WTC11 (cell line): ENCODE measurements at regions not wholly inside any gene's neighbourhood (a gene's known extent, or its start where the extent isn't known, plus 50 kb on each side); places are given as distances from the start of the nearest gene placed in this dataset.

Experiments used
- ATAC-seq: fragments of 200-7000 bp; cut with Tn5 transposase; 2 replicates; pipeline ENCODE4 v1.10.0; 2021; ENCODE audit warnings: mild to moderate bottlenecking, moderate library complexity
- CTCF ChIA-PET: fragments of 300-600 bp; sonication (Branson Sonifier 250); formaldehyde crosslinking; loops from one replicate; lab custom pipeline; 2021; ENCODE audit warnings: antibody characterized with exemption; lab: Charles Lee
- POLR2A ChIA-PET: fragments of 350-600 bp; sonication (Branson Sonifier 250); formaldehyde crosslinking; loops from one replicate; lab custom pipeline; 2021; ENCODE audit warnings: antibody characterized with exemption; lab: Charles Lee
- DNase-seq: peaks from one replicate; pipeline ENCODE4 v3.0.0; 2021; ENCODE audit warnings: low spot score
- H3K27ac Mint-ChIP-seq: 2 replicates; pipeline ENCODE4 v1.8.0; 2021; ENCODE audit warnings: mixed read lengths
- H3K27me3 Mint-ChIP-seq: 2 replicates; pipeline ENCODE4 v1.8.0; 2021; ENCODE audit warnings: low read depth, mild to moderate bottlenecking, moderate library complexity, mixed read lengths
- H3K36me3 Mint-ChIP-seq: 2 replicates; pipeline ENCODE4 v1.8.0; 2021; ENCODE audit warnings: mixed read lengths
- H3K4me1 Mint-ChIP-seq: 2 replicates; pipeline ENCODE4 v1.8.0; 2022; ENCODE audit warnings: mixed read lengths
- H3K4me3 Mint-ChIP-seq: 2 replicates; pipeline ENCODE4 v1.8.0; 2021; ENCODE audit warnings: mild to moderate bottlenecking, moderate library complexity, mixed read lengths
- H3K9me3 Mint-ChIP-seq: 2 replicates; pipeline ENCODE4 v1.8.0; 2021; ENCODE audit warnings: mixed read lengths
- ATF1 ChIP-seq: sonication (generic); formaldehyde crosslinking; IDR thresholded peaks from 2 replicates; pipeline ENCODE4 v1.8.1; 2023; ENCODE audit warnings: mild to moderate bottlenecking, moderate library complexity, missing genetic modification reagents
- CTCF ChIP-seq: fragments of 200-600 bp; IDR thresholded peaks from 2 replicates; pipeline ENCODE4 v1.8.0; 2022; ENCODE audit warnings: antibody characterized with exemption
- EMX1 ChIP-seq: fragments of 250-450 bp; sonication (Bioruptor Pico); IDR thresholded peaks from 2 replicates; pipeline ENCODE4 v1.8.0; 2021; ENCODE audit warnings: mild to moderate bottlenecking
- FOXP1 ChIP-seq: sonication (generic); formaldehyde crosslinking; IDR thresholded peaks from 2 replicates; pipeline ENCODE4 v1.8.0; 2022; ENCODE audit warnings: missing genetic modification reagents, mild to moderate bottlenecking, moderate library complexity, borderline replicate concordance
- GABPB1 ChIP-seq: sonication (generic); formaldehyde crosslinking; IDR thresholded peaks from 2 replicates; pipeline ENCODE4 v1.8.1; 2023; ENCODE audit warnings: mild to moderate bottlenecking, missing genetic modification reagents
- IRF1 ChIP-seq: sonication (generic); formaldehyde crosslinking; IDR thresholded peaks from 2 replicates; pipeline ENCODE4 v1.8.0; 2023; ENCODE audit warnings: missing genetic modification reagents
- JAZF1 ChIP-seq: fragments of 250-450 bp; sonication (Bioruptor Pico); IDR thresholded peaks from 2 replicates; pipeline ENCODE4 v1.9.0; 2021; ENCODE audit warnings: moderate library complexity, mild to moderate bottlenecking, inconsistent platforms
- NR1H2 ChIP-seq: sonication (generic); formaldehyde crosslinking; IDR thresholded peaks from 2 replicates; pipeline ENCODE4 v1.9.0; 2021; ENCODE audit warnings: mild to moderate bottlenecking, moderate library complexity, missing genetic modification reagents
- SMAD4 ChIP-seq: sonication (generic); formaldehyde crosslinking; IDR thresholded peaks from 2 replicates; pipeline ENCODE4 v1.8.0; 2022; ENCODE audit warnings: mild to moderate bottlenecking, missing genetic modification reagents
- TP53 ChIP-seq: sonication (generic); formaldehyde crosslinking; IDR thresholded peaks from 2 replicates; pipeline ENCODE4 v1.8.1; 2023; ENCODE audit warnings: mild to moderate bottlenecking, missing genetic modification reagents
- USF1 ChIP-seq: sonication (generic); formaldehyde crosslinking; IDR thresholded peaks from 2 replicates; pipeline ENCODE4 v1.8.0; 2022; ENCODE audit warnings: mild to moderate bottlenecking, missing genetic modification reagents
- ZNF416 ChIP-seq: fragments of 250-450 bp; sonication (Bioruptor Pico); IDR thresholded peaks from 2 replicates; pipeline ENCODE4 v1.9.0; 2021; ENCODE audit warnings: mild to moderate bottlenecking, inconsistent platforms
- ZNF512 ChIP-seq: sonication (generic); formaldehyde crosslinking; IDR thresholded peaks from 2 replicates; pipeline ENCODE4 v1.8.1; 2022; ENCODE audit warnings: missing genetic modification reagents, borderline replicate concordance
- ZNF671 ChIP-seq: fragments of 250-450 bp; sonication (Bioruptor Pico); IDR thresholded peaks from 2 replicates; pipeline ENCODE4 v1.8.0; 2021; ENCODE audit warnings: mild to moderate bottlenecking
- TF ChIP-seq, protein P1 (sequence below): sonication (generic); formaldehyde crosslinking; IDR thresholded peaks from 2 replicates; pipeline ENCODE4 v1.8.1; 2023; ENCODE audit warnings: mild to moderate bottlenecking, missing genetic modification reagents, moderate library complexity
- TF ChIP-seq, protein P2 (sequence below): fragments of 250-450 bp; sonication (Bioruptor Pico); IDR thresholded peaks from 2 replicates; pipeline ENCODE4 v1.9.0; 2021; ENCODE audit warnings: mild to moderate bottlenecking

DNA sequence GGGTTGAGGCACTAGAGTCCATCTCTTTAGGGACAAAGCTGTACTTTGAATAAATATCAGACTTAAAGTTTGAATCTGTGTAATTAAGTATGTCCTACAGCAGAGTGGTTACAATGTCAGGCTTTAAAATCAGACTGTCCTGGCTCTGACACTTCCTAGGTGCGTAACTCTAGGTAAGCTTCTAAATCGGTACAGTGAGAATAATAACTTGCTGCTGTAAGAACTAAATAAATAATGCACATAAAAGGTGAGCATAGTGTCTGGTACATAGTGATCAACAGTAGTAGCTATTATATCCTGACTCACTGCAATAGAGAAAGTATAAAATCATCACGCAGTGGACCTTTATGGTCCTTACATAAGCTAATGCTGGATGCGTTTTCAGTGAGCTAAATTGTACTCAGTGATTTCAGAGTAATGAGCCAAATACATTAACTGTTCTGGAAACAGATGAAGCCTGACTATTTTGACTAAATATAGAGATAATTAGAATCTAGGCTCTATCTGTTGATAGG, 72.2 kb upstream of the PDK4 start:
- ATAC-seq (no peak), DNase-seq (no peak)
- ChIA-PET CTCF (interaction anchor here (1.1 kb wide), 1 partner anchor 22 kb away, joined by 3 read pairs; no protein-coding TSS in a partner anchor), POLR2A (no interaction called here)
- Mint-ChIP-seq H3K4me1 (no peaks in the 10 kb centered on the region), H3K36me3 (no peaks in the 10 kb centered on the region), H3K9me3 (peaks cover 1% of the 10 kb centered on the region; the same call in 1 of the 2 replicates), H3K27me3 (no peaks in the 10 kb centered on the region), H3K4me3 (no peak overlapping the region), H3K27ac (no peak overlapping the region)
- TF ChIP-seq ZNF671 (CRISPR knock-in tag) (no peak), ZNF512 (CRISPR knock-in tag) (no peak), IRF1 (CRISPR knock-in tag) (no peak), CTCF (no peak), TP53 (CRISPR knock-in tag) (no peak), NR1H2 (no peak), EMX1 (no peak), USF1 (CRISPR knock-in tag) (no peak)

DNA sequence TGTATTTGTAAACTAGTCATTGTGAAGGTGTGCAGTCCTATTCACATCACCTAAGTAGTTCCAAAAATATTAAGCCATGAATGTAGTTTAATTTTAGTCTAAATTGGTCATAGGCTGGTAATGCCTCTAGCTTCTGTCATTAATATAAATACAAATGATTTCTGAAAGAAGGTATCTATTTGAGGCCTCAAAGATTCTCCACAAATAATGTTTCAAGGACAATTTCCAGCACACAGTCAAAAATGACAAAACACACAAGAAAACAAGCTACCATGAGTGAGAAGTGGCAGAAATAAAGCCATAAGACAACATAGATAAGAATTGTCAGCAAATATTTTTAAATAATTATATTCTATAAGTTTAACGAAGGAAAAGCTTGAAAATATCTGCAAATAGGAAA, 66.7 kb upstream of the PDK4 start:
- TF ChIP-seq, protein P1, sequence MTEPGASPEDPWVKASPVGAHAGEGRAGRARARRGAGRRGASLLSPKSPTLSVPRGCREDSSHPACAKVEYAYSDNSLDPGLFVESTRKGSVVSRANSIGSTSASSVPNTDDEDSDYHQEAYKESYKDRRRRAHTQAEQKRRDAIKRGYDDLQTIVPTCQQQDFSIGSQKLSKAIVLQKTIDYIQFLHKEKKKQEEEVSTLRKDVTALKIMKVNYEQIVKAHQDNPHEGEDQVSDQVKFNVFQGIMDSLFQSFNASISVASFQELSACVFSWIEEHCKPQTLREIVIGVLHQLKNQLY (CRISPR knock-in tag): no peak
- no peak for TF ChIP-seq SMAD4 (CRISPR knock-in tag)
- TF ChIP-seq EMX1: no peak
- no peak for TF ChIP-seq ZNF416
- TF ChIP-seq ATF1 (CRISPR knock-in tag): no peak
- TF ChIP-seq FOXP1 (CRISPR knock-in tag): no peak
- TF ChIP-seq JAZF1 (CRISPR knock-in tag): no peak
- no peak for TF ChIP-seq GABPB1 (CRISPR knock-in tag)
- TF ChIP-seq, protein P2, sequence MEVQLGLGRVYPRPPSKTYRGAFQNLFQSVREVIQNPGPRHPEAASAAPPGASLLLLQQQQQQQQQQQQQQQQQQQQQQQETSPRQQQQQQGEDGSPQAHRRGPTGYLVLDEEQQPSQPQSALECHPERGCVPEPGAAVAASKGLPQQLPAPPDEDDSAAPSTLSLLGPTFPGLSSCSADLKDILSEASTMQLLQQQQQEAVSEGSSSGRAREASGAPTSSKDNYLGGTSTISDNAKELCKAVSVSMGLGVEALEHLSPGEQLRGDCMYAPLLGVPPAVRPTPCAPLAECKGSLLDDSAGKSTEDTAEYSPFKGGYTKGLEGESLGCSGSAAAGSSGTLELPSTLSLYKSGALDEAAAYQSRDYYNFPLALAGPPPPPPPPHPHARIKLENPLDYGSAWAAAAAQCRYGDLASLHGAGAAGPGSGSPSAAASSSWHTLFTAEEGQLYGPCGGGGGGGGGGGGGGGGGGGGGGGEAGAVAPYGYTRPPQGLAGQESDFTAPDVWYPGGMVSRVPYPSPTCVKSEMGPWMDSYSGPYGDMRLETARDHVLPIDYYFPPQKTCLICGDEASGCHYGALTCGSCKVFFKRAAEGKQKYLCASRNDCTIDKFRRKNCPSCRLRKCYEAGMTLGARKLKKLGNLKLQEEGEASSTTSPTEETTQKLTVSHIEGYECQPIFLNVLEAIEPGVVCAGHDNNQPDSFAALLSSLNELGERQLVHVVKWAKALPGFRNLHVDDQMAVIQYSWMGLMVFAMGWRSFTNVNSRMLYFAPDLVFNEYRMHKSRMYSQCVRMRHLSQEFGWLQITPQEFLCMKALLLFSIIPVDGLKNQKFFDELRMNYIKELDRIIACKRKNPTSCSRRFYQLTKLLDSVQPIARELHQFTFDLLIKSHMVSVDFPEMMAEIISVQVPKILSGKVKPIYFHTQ: no peak
- no peak for TF ChIP-seq CTCF
- CTCF ChIA-PET: no interaction called here
- POLR2A ChIA-PET: no interaction called here
- H3K27me3 Mint-ChIP-seq: no peaks in the 10 kb centered on the region
- no peak for ATAC-seq
- peaks cover 12% of the 10 kb centered on the region; the same call in 1 of the 2 replicates for H3K9me3 Mint-ChIP-seq
- no peaks in the 10 kb centered on the region for H3K4me1 Mint-ChIP-seq
- H3K4me3 Mint-ChIP-seq: no peak overlapping the region
- H3K27ac Mint-ChIP-seq: no peak overlapping the region
- no peak for DNase-seq
- no peaks in the 10 kb centered on the region for H3K36me3 Mint-ChIP-seq
